ENCODE measurements at regions not wholly inside any gene's neighbourhood (a gene's known extent, or its start where the extent isn't known, plus 50 kb on each side); places are given as distances from the start of the nearest gene placed in this dataset.

DNA sequence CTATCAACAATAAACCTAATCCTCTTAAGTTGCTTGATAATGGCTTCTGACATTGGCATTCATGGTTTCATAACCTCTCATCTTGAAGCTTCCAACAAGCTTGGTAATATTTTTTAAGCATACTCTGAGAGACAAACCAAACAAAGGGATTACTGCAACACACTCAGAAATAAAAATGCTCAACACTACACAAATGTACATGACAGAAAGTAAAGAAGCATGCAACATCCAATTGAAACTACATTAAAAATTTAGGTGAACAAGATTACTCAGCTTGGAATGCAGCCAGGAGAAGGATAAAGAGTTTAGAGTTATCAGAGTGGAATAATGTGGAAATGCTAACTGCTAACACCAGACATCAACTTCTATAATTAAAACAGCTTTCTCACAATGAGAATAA is 1136.6 kb upstream of the PABPC4L start:
- DNase-seq (ENCODE audit: extremely low spot score) = no peak
- POLR2A ChIA-PET = no interaction called here
- CTCF ChIA-PET = no interaction called here
- TF ChIP-seq FOXK2 (IDR thresholded peaks at IDR 0.05) (no peak), FOXM1 (IDR thresholded peaks at IDR 0.05; ENCODE audit: borderline replicate concordance) (no peak), SUZ12 (IDR thresholded peaks at IDR 0.05) (no peak)

DNA sequence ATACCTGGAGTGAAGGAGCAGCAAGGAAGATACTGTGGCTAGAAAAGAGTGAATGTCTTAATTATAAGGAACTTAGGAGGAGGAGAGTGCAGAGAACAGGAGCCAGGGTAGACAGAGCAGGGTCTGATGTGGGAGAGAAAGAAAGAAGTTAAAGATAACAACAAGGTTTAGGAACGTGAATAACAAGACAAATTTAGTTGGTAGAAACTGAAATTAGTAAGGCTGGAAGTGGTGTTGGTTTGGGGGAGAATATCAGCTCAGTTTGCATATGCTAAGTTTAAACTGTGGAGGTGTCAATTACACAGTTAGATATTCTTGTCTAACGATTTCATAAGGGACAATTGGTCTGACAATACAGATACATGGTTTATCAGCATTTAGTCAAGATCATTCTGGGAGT is 1123.7 kb upstream of the PABPC4L start:
- POLR2A ChIA-PET = no interaction called here
- CTCF ChIA-PET = no interaction called here
- TF ChIP-seq L3MBTL2 (conservative IDR thresholded peaks at IDR 0.05) = no peak
- TF ChIP-seq BHLHE40 (IDR thresholded peaks at IDR 0.05; ENCODE audit: borderline replicate concordance) = no peak
- TF ChIP-seq ARNT (IDR thresholded peaks at IDR 0.05) = no peak
- no peak for TF ChIP-seq NFRKB (IDR thresholded peaks at IDR 0.05)
- no peak for TF ChIP-seq ELF4 (IDR thresholded peaks at IDR 0.05)
- no peak for TF ChIP-seq FOXK2 (IDR thresholded peaks at IDR 0.05)
- TF ChIP-seq CTBP1 (IDR thresholded peaks at IDR 0.05; ENCODE audit: borderline replicate concordance) = no peak
- TF ChIP-seq, protein P1, sequence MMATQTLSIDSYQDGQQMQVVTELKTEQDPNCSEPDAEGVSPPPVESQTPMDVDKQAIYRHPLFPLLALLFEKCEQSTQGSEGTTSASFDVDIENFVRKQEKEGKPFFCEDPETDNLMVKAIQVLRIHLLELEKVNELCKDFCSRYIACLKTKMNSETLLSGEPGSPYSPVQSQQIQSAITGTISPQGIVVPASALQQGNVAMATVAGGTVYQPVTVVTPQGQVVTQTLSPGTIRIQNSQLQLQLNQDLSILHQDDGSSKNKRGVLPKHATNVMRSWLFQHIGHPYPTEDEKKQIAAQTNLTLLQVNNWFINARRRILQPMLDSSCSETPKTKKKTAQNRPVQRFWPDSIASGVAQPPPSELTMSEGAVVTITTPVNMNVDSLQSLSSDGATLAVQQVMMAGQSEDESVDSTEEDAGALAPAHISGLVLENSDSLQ (IDR thresholded peaks at IDR 0.05) = no peak
- TF ChIP-seq ZNF384 (IDR thresholded peaks at IDR 0.05) = no peak
- no peak for TF ChIP-seq SP1 (IDR thresholded peaks at IDR 0.05)
- TF ChIP-seq FOXM1 (IDR thresholded peaks at IDR 0.05; ENCODE audit: borderline replicate concordance) = no peak
- TF ChIP-seq TARDBP (IDR thresholded peaks at IDR 0.05) = no peak
- no peak for TF ChIP-seq HDGF (IDR thresholded peaks at IDR 0.05; ENCODE audit: borderline replicate concordance)
- TF ChIP-seq FOXA1 (IDR thresholded peaks at IDR 0.05) = no peak
- TF ChIP-seq SUZ12 (IDR thresholded peaks at IDR 0.05) = no peak
- DNase-seq (ENCODE audit: extremely low spot score) = no peak

DNA sequence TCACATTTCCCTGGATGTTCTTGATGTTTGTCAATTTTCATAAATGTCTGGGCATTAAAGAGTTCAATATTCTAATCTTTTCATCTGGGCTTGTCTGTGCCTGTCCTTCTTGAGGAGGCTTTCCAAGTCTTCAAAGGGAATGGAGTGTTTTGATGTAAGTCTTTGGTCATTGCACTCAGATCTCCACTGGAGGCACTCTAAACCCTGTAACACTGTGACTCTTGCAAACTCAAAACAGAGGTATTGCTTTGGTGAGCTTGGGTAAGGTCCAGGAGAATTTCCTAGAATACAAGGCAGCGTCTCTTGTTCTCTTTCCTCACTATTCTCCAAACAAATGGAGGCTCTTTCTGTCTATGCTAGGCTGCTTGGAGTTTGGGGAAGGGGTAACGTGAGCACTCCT is 1118.1 kb upstream of the PABPC4L start:
- CTCF ChIA-PET = no interaction called here
- DNase-seq (ENCODE audit: extremely low spot score) = no peak
- POLR2A ChIA-PET = no interaction called here
- TF ChIP-seq CTBP1 (IDR thresholded peaks at IDR 0.05; ENCODE audit: borderline replicate concordance) (no peak), HDGF (IDR thresholded peaks at IDR 0.05; ENCODE audit: borderline replicate concordance) (no peak), ELF4 (IDR thresholded peaks at IDR 0.05) (no peak), ZNF384 (IDR thresholded peaks at IDR 0.05) (no peak), FOXK2 (IDR thresholded peaks at IDR 0.05) (no peak), SP1 (IDR thresholded peaks at IDR 0.05) (no peak), ARNT (IDR thresholded peaks at IDR 0.05) (no peak), TARDBP (IDR thresholded peaks at IDR 0.05) (no peak), NFRKB (IDR thresholded peaks at IDR 0.05) (no peak), L3MBTL2 (conservative IDR thresholded peaks at IDR 0.05) (no peak), LEF1 (IDR thresholded peaks at IDR 0.05; ENCODE audit: borderline replicate concordance) (no peak), SUZ12 (IDR thresholded peaks at IDR 0.05) (no peak)
- TF ChIP-seq, protein P1 (IDR thresholded peaks at IDR 0.05) = no peak

DNA sequence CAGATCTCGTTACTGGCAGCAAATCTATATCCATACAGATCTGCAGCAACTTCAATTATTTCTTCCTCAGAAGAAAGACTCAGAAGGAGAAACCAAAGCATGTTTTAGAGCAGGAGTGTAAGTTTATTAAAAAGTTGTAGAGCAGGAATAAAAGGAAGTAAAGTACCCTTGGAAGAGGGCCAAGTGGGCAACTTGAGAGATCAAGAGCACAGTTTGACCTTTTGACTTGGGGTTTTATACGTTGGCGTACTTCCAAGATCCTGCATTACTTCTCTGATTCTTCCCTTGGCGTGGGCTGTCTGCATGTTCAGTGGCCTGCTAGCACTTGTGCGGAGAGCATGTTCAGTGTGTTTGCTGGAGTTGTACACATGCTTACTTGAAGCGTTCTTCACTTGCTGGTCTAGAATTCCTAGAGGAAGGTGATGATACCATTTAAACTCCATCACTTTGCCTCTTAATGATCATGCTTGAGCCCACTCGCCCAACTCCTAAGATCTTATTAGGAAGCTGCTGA is 1114.7 kb upstream of the PABPC4L start:
- CTCF ChIA-PET = no interaction called here
- TF ChIP-seq, protein P1 (IDR thresholded peaks at IDR 0.05) = no peak
- TF ChIP-seq FOXM1 (IDR thresholded peaks at IDR 0.05; ENCODE audit: borderline replicate concordance) = no peak
- no peak for TF ChIP-seq NFRKB (IDR thresholded peaks at IDR 0.05)
- TF ChIP-seq L3MBTL2 (conservative IDR thresholded peaks at IDR 0.05) = no peak
- no peak for DNase-seq (ENCODE audit: extremely low spot score)
- POLR2A ChIA-PET = no interaction called here

DNA sequence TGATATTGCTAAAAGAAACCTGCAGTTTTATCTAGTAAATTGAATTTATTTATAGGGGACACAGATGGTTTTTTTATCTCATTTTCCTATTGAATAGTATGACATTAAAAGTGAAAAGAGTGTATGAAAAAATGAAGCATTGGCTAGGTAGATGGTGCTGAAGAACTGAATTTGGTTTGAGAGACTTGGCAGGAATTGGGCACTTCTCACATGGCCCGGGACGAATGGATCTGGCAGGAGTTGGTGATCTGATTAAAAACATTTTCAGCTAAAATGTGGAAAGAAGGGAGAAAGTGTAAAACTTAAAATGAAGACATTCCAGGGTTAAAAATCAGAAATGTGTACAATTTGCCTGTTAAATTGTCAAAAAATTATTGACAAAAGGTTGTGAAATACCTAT is 1088.5 kb upstream of the PABPC4L start:
- ChIA-PET POLR2A (no interaction called here), CTCF (interaction anchor here (0.7 kb wide), 1 partner anchor 277 kb away, joined by 3 read pairs; no protein-coding TSS in a partner anchor)
- TF ChIP-seq, protein P1 (IDR thresholded peaks at IDR 0.05) = no peak
- no peak for DNase-seq (ENCODE audit: extremely low spot score)

DNA sequence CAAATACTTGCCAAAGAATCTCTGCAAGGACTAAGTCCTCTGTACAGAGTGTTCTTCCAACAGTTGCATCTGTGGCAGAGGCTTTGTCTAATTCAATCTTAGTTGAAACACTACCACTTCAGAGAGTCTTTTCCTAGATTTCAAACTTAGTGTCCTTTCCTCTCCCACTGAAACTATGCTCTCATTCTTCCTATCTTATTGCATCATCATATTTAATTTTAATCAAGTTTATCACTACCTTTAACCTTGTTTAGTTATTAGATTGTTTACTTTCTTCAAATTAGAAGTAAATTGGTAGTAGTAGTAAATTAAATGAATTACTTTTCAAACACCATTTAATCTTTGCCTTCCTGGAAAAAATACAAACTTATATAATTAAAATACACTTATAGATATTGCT is 1082.3 kb upstream of the PABPC4L start:
- CTCF ChIA-PET = no interaction called here
- POLR2A ChIA-PET = no interaction called here
- TF ChIP-seq CTBP1 (IDR thresholded peaks at IDR 0.05; ENCODE audit: borderline replicate concordance) (no peak), ARNT (IDR thresholded peaks at IDR 0.05) (no peak), NFRKB (IDR thresholded peaks at IDR 0.05) (no peak), FOXM1 (IDR thresholded peaks at IDR 0.05; ENCODE audit: borderline replicate concordance) (no peak), L3MBTL2 (conservative IDR thresholded peaks at IDR 0.05) (no peak), ZNF384 (IDR thresholded peaks at IDR 0.05) (no peak), HDGF (IDR thresholded peaks at IDR 0.05; ENCODE audit: borderline replicate concordance) (no peak), ELF4 (IDR thresholded peaks at IDR 0.05) (no peak), TARDBP (IDR thresholded peaks at IDR 0.05) (no peak), FOXK2 (IDR thresholded peaks at IDR 0.05) (no peak), LEF1 (IDR thresholded peaks at IDR 0.05; ENCODE audit: borderline replicate concordance) (no peak), SUZ12 (IDR thresholded peaks at IDR 0.05) (no peak), BHLHE40 (IDR thresholded peaks at IDR 0.05; ENCODE audit: borderline replicate concordance) (no peak), SP1 (IDR thresholded peaks at IDR 0.05) (no peak), FOXA1 (IDR thresholded peaks at IDR 0.05) (no peak)
- TF ChIP-seq, protein P1 (IDR thresholded peaks at IDR 0.05) = no peak
- no peak for DNase-seq (ENCODE audit: extremely low spot score)
